ENCODE measurements at regions not wholly inside any gene's neighbourhood (a gene's known extent, or its start where the extent isn't known, plus 50 kb on each side); places are given as distances from the start of the nearest gene placed in this dataset.

DNA sequence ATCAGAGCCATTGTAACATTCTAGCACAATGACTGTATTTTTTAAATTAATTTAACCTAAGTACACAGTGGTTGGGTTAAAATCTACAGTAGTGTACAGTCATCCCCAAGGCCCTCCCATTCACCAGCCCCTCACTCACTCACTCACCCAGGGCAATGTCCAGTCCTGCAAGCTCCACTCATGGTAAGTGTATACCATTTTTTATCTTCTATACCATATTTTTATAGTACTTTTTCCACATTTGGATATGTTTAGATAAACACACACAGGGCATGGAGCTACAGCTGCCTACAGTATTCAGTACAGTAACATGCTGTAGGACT lies 72.1 kb downstream of the COPS8 start:
- no peaks in the 10 kb centered on the region for H3K36me3 ChIP-seq
- TF ChIP-seq, protein P1, sequence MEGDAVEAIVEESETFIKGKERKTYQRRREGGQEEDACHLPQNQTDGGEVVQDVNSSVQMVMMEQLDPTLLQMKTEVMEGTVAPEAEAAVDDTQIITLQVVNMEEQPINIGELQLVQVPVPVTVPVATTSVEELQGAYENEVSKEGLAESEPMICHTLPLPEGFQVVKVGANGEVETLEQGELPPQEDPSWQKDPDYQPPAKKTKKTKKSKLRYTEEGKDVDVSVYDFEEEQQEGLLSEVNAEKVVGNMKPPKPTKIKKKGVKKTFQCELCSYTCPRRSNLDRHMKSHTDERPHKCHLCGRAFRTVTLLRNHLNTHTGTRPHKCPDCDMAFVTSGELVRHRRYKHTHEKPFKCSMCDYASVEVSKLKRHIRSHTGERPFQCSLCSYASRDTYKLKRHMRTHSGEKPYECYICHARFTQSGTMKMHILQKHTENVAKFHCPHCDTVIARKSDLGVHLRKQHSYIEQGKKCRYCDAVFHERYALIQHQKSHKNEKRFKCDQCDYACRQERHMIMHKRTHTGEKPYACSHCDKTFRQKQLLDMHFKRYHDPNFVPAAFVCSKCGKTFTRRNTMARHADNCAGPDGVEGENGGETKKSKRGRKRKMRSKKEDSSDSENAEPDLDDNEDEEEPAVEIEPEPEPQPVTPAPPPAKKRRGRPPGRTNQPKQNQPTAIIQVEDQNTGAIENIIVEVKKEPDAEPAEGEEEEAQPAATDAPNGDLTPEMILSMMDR (IDR thresholded peaks at IDR 0.05), result no peak
- TF ChIP-seq POLR2A (IDR thresholded peaks at IDR 0.05), result no peak
- DNase-seq, result no peak
- H3K4me1 ChIP-seq, result no peaks in the 10 kb centered on the region
- H3K9me3 ChIP-seq, result no peaks in the 10 kb centered on the region
- no peak overlapping the region for H3K4me3 ChIP-seq (replicated peaks in 1 of 3)
- no peak overlapping the region for H3K27ac ChIP-seq
- no peaks in the 10 kb centered on the region for H3K27me3 ChIP-seq
- intact Hi-C loops (cut with DNase I), result loop anchor here (10.0 kb wide), 2 partner anchors 317 to 417 kb away; no protein-coding TSS in a partner anchor

DNA sequence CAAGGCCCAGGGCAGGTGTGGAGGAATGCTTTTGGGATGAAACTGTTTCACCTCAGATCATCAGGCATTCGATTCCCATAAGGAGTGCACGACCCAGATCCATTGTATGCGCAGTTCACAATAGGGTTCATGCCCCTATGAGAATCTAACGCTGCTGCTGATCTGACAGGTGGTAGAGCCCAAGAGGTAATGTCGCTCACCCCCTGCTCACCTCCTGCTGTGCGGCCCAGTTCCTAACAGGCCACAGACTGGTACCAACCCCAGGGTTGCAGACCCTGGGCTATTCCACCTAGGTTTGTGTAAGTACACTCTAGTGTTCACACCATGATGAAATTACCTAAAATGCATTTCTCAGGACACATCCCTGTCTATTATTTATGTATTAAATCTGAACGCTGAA lies 72.5 kb downstream of the COPS8 start:
- TF ChIP-seq, protein P1 (IDR thresholded peaks at IDR 0.05), result no peak
- no peak for TF ChIP-seq POLR2A (IDR thresholded peaks at IDR 0.05)
- no peaks in the 10 kb centered on the region for H3K4me1 ChIP-seq
- intact Hi-C loops (cut with DNase I), result loop anchor here (10.0 kb wide), 2 partner anchors 317 to 417 kb away; no protein-coding TSS in a partner anchor
- H3K9me3 ChIP-seq, result no peaks in the 10 kb centered on the region
- H3K27me3 ChIP-seq, result no peaks in the 10 kb centered on the region
- WGBS, 2 donors, result 94 to 95% methylated on average over 7 of the region's 7 CpGs
- H3K4me3 ChIP-seq (replicated peaks in 1 of 3), result no peak overlapping the region
- no peak overlapping the region for H3K27ac ChIP-seq
- no peaks in the 10 kb centered on the region for H3K36me3 ChIP-seq
- DNase-seq, result no peak

DNA sequence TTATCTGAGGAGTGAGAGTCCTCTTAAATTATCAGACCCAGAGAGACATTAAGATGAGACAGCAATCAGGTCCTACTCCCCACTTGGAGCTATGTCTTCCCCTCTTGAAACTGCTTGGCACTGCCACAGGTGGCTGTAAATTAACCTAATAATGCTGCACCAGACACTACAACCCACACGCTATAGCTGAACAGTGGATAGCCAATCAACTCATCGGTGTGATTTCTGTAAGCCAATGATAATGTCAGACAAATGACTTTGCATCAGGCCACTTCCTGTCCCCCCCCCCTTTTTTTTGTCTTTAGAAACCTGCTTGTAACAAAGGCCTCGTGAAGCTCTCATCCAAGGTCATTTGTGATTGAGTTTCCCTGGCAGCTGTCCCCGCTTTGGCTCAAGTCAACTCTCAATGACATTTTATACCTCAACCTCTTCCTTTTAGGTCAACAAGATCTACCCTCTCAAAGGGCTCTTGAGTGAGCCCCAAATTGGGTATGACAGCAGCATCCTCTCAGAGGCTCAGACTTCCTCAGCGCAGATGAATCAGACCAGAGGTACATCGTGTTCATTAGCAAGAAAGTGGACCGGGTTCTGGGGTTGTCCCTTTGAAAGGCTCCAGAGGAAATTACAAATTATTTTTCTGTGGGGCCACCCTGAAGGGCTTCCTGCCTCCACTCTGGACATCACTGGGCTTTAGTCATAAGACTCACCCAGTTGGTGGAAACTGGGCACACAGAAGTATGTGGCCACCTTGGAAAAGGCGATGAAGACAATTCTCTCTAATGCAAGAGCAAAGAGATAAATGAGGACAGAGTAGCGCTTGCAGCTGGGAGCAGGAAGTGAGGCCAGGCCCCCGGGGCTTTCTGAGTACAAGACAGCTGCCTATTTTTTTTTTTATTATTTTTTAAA lies 73.6 kb downstream of the COPS8 start:
- Histone ChIP-seq H3K36me3 (no peaks in the 10 kb centered on the region), H3K4me3 (replicated peaks in 1 of 3) (no peak overlapping the region), H3K27ac (peak overlapping the region in 2 of 3 donors; percentile 61 to 77), H3K9me3 (no peaks in the 10 kb centered on the region), H3K27me3 (no peaks in the 10 kb centered on the region), H3K4me1 (no peaks in the 10 kb centered on the region)
- DNase-seq, result peak in 1 of 2 donors; percentile 6
- TF ChIP-seq POLR2A (IDR thresholded peaks at IDR 0.05), result no peak
- TF ChIP-seq, protein P1 (IDR thresholded peaks at IDR 0.05), result no peak
- WGBS, 2 donors, result 71 to 79% methylated on average over 10 of the region's 10 CpGs
- intact Hi-C loops (cut with DNase I), result loop anchor here (10.0 kb wide), 2 partner anchors 316 to 416 kb away; no protein-coding TSS in a partner anchor

DNA sequence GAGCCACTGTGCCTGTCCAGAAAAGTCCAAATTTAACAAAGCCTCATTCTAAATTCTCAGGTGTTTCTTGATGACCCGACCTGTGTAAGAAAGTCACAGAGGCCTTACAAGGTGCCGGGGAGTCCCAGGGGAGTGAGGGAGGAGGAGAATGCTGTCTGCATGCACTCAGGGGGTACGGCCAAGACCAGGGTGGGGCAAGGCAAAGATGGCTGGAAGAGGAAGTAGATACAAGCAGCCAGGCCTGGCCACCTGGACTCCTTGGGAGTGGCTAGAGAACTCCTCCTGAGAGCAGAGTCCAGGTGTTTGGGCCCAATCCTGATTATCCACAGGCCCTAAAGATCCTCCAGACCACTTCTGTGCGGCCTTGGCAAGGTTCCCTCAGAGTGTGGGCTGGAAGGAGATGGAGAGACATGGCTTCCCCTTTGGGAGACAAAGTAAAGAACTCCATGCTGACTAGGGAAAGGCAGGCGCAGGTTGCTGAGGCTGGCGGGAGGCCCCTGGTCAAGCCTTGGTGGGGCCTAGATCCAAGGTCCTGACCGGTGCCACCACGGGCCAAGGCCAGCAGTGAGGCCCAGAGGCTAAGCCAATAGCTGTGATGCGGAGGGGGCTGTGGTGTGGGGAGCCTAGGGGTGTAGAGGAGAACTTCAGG lies 74.7 kb downstream of the COPS8 start:
- intact Hi-C loops (cut with DNase I), result no loop called here
- peak overlapping the region; percentile 39 to 77 (median 61) for H3K27ac ChIP-seq

More for the DNA sequence above, 74.7 kb downstream of the COPS8 start:
- 89 to 90% methylated on average over 9 of the region's 9 CpGs for WGBS, 2 donors
- Histone ChIP-seq H3K4me1 (no peaks in the 10 kb centered on the region), H3K27me3 (no peaks in the 10 kb centered on the region), H3K9me3 (no peaks in the 10 kb centered on the region), H3K36me3 (no peaks in the 10 kb centered on the region), H3K4me3 (replicated peaks in 1 of 3) (no peak overlapping the region)
- TF ChIP-seq POLR2A (IDR thresholded peaks at IDR 0.05), result no peak
- TF ChIP-seq, protein P1 (IDR thresholded peaks at IDR 0.05), result no peak
- DNase-seq, result no peak
